ENCODE measurements at regions not wholly inside any gene's neighbourhood (a gene's known extent, or its start where the extent isn't known, plus 50 kb on each side); places are given as distances from the start of the nearest gene placed in this dataset.
"Not testable (repeated sequence)": the region's sequence is repeated elsewhere in the genome, so short reads cannot be mapped to it uniquely, and the experiment has no call there.

GRCh38 chr3:98711426-98711825, 51.7 kb upstream of the ST3GAL6 start:
- DNase-seq (ENCODE audit: insufficient read length, low spot score): no peak
- no peak for FAIRE-seq
- no peak for TF ChIP-seq CTCF (IDR thresholded peaks at IDR 0.05; ENCODE audit: insufficient read depth, missing control alignments)

GRCh38 chr3:98712726-98713125, 50.4 kb upstream of the ST3GAL6 start:
- DNase-seq (ENCODE audit: insufficient read length, low spot score) (no peak), FAIRE-seq (no peak)
- no peak for TF ChIP-seq CTCF (IDR thresholded peaks at IDR 0.05; ENCODE audit: insufficient read depth, missing control alignments)

GRCh38 chr3:98713332-98713731, 49.8 kb upstream of the ST3GAL6 start:
- not testable (repeated sequence) for DNase-seq (ENCODE audit: insufficient read length, low spot score); FAIRE-seq

Data from D721Med (cell line).